ENCODE measurements at regions not wholly inside any gene's neighbourhood (a gene's known extent, or its start where the extent isn't known, plus 50 kb on each side); places are given as distances from the start of the nearest gene placed in this dataset.

- Histone ChIP-seq H3K27me3 (no peaks in the 10 kb centered on the region), H3K36me3 (no peaks in the 10 kb centered on the region), H3K9me3 (no peaks in the 10 kb centered on the region), H3K4me1 (peaks cover 2% of the 10 kb centered on the region), H3K4me3 (no peak overlapping the region), H3K27ac (no peak overlapping the region)
- TF ChIP-seq EP300 (IDR thresholded peaks at IDR 0.05) (no peak), CTCF (IDR thresholded peaks at IDR 0.05) (no peak), POLR2A (IDR thresholded peaks at IDR 0.05) (no peak), POLR2AphosphoS5 (IDR thresholded peaks at IDR 0.05) (no peak)
- DNase-seq (ENCODE audit: low spot score in 2 of 2): no peak
Measured at GRCh38 chr2:226355600-226355999, 444.0 kb downstream of the IRS1 start.

- Histone ChIP-seq H3K4me3 (no peak overlapping the region), H3K9me3 (no peaks in the 10 kb centered on the region), H3K27me3 (no peaks in the 10 kb centered on the region), H3K36me3 (no peaks in the 10 kb centered on the region), H3K27ac (no peak overlapping the region), H3K4me1 (peaks cover 2% of the 10 kb centered on the region)
- no peak for DNase-seq (ENCODE audit: low spot score in 2 of 2)
- TF ChIP-seq POLR2A (IDR thresholded peaks at IDR 0.05) (no peak), POLR2AphosphoS5 (IDR thresholded peaks at IDR 0.05) (no peak), EP300 (IDR thresholded peaks at IDR 0.05) (no peak)
Measured at GRCh38 chr2:226354434-226354833, 445.2 kb downstream of the IRS1 start.

GRCh38 chr2:226352941-226353560, 446.6 kb downstream of the IRS1 start:
- 88% methylated on average over 6 of the region's 6 CpGs for WGBS
- Histone ChIP-seq H3K27ac (no peak overlapping the region), H3K4me1 (peaks cover 2% of the 10 kb centered on the region), H3K4me3 (no peak overlapping the region), H3K27me3 (no peaks in the 10 kb centered on the region), H3K36me3 (no peaks in the 10 kb centered on the region), H3K9me3 (no peaks in the 10 kb centered on the region)
- TF ChIP-seq EP300 (IDR thresholded peaks at IDR 0.05): no peak
- no peak for TF ChIP-seq POLR2AphosphoS5 (IDR thresholded peaks at IDR 0.05)
- no peak for DNase-seq (ENCODE audit: low spot score in 2 of 2)

GRCh38 chr2:226351711-226352110, 447.9 kb downstream of the IRS1 start:
- peaks cover 2% of the 10 kb centered on the region for H3K4me1 ChIP-seq
- no peak for TF ChIP-seq POLR2AphosphoS5 (IDR thresholded peaks at IDR 0.05)
- no peak for TF ChIP-seq CTCF (IDR thresholded peaks at IDR 0.05)
- no peak for TF ChIP-seq EP300 (IDR thresholded peaks at IDR 0.05)
- no peak for TF ChIP-seq POLR2A (IDR thresholded peaks at IDR 0.05)
- H3K4me3 ChIP-seq: no peak overlapping the region
- no peaks in the 10 kb centered on the region for H3K9me3 ChIP-seq
- H3K27ac ChIP-seq: no peak overlapping the region
- H3K27me3 ChIP-seq: no peaks in the 10 kb centered on the region
- no peaks in the 10 kb centered on the region for H3K36me3 ChIP-seq
- DNase-seq (ENCODE audit: low spot score in 2 of 2): no peak
- 92% methylated on average over 2 of the region's 2 CpGs for WGBS

DNA sequence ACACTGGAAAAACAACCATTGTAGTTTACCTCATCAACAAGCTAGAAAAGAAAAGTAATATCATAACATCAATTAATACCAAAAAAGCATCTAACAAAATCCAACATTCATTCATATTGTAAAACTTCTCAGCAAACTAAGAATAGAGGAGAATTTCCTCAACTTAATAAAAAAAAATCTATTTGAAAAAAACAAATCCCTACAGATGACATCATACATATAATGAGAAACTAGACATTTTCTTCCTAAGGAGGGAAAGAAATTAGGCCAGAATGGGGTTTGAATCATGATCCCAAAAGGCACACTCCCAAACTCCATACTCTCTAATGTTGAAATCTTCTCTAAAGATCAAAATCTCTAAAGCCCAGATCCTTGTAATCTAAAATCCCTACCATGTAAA, 460.0 kb downstream of the IRS1 start:
- Histone ChIP-seq H3K27me3 (no peaks in the 10 kb centered on the region), H3K36me3 (no peaks in the 10 kb centered on the region), H3K4me1 (no peaks in the 10 kb centered on the region), H3K27ac (no peak overlapping the region), H3K9me3 (no peaks in the 10 kb centered on the region), H3K4me3 (no peak overlapping the region)
- no peak for DNase-seq (ENCODE audit: low spot score in 2 of 2)
- TF ChIP-seq POLR2AphosphoS5 (IDR thresholded peaks at IDR 0.05) (no peak), POLR2A (IDR thresholded peaks at IDR 0.05) (no peak), CTCF (IDR thresholded peaks at IDR 0.05) (no peak), EP300 (IDR thresholded peaks at IDR 0.05) (no peak)

- H3K27ac ChIP-seq: no peak overlapping the region
- no peak for DNase-seq (ENCODE audit: low spot score in 2 of 2)
- no peaks in the 10 kb centered on the region for H3K27me3 ChIP-seq
- H3K4me3 ChIP-seq: no peak overlapping the region
- H3K4me1 ChIP-seq: no peaks in the 10 kb centered on the region
- no peaks in the 10 kb centered on the region for H3K36me3 ChIP-seq
- no peak for TF ChIP-seq POLR2A (IDR thresholded peaks at IDR 0.05)
- TF ChIP-seq POLR2AphosphoS5 (IDR thresholded peaks at IDR 0.05): no peak
- TF ChIP-seq EP300 (IDR thresholded peaks at IDR 0.05): no peak
- TF ChIP-seq CTCF (IDR thresholded peaks at IDR 0.05): no peak
- no peaks in the 10 kb centered on the region for H3K9me3 ChIP-seq
Measured at GRCh38 chr2:226338825-226339224, 460.8 kb downstream of the IRS1 start.
